ENCODE measurements at regions not wholly inside any gene's neighbourhood (a gene's known extent, or its start where the extent isn't known, plus 50 kb on each side); places are given as distances from the start of the nearest gene placed in this dataset.

- TF ChIP-seq POLR2A (IDR thresholded peaks at IDR 0.05) = no peak
- TF ChIP-seq, protein P1, sequence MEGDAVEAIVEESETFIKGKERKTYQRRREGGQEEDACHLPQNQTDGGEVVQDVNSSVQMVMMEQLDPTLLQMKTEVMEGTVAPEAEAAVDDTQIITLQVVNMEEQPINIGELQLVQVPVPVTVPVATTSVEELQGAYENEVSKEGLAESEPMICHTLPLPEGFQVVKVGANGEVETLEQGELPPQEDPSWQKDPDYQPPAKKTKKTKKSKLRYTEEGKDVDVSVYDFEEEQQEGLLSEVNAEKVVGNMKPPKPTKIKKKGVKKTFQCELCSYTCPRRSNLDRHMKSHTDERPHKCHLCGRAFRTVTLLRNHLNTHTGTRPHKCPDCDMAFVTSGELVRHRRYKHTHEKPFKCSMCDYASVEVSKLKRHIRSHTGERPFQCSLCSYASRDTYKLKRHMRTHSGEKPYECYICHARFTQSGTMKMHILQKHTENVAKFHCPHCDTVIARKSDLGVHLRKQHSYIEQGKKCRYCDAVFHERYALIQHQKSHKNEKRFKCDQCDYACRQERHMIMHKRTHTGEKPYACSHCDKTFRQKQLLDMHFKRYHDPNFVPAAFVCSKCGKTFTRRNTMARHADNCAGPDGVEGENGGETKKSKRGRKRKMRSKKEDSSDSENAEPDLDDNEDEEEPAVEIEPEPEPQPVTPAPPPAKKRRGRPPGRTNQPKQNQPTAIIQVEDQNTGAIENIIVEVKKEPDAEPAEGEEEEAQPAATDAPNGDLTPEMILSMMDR (IDR thresholded peaks at IDR 0.05) = no peak
These were observed 302.6 kb upstream of the MANEA start for GRCh38 chr6:95274686-95275235.
